GM12891 (cell line): ENCODE measurements at regions not wholly inside any gene's neighbourhood (a gene's known extent, or its start where the extent isn't known, plus 50 kb on each side); places are given as distances from the start of the nearest gene placed in this dataset.

Experiments
- POLR2A ChIP-seq: IDR thresholded peaks from 2 replicates; pipeline ENCODE4 v1.6.1; 2011; ENCODE audit warnings: low read depth, low read length, control low read depth
- POLR2AphosphoS5 ChIP-seq: IDR thresholded peaks from 2 replicates; pipeline ENCODE4 v1.6.1; 2011; ENCODE audit warnings: low read depth, low read length, control low read depth
- SPI1 ChIP-seq: IDR thresholded peaks from 2 replicates; pipeline ENCODE4 v1.6.1; 2011; ENCODE audit warnings: low read depth, low read length, control low read depth
- TAF1 ChIP-seq: IDR thresholded peaks from 2 replicates; pipeline ENCODE4 v1.6.1; 2011; ENCODE audit warnings: low read depth, low read length, control low read depth

- TF ChIP-seq POLR2A (no peak), POLR2AphosphoS5 (no peak), TAF1 (no peak), SPI1 (no peak)
These were observed 221.7 kb downstream of the SNX19 start for GRCh38 chr11:130694488-130695045.
